Right lobe of liver (tissue), 4 donors: ENCODE measurements at regions not wholly inside any gene's neighbourhood (a gene's known extent, or its start where the extent isn't known, plus 50 kb on each side); places are given as distances from the start of the nearest gene placed in this dataset.

Experiments
- POLR2A ChIP-seq: fragments of 450-650 bp; IDR thresholded peaks from one replicate; pipeline ENCODE4 v1.6.1; 2017; ENCODE audit warnings: antibody characterized with exemption, mild to moderate bottlenecking
- TF ChIP-seq, protein P1 (sequence below), 4 donors: fragments of 200-600 bp in 3 of 4; fragments of 450-650 bp in 1 of 4; IDR thresholded peaks; one replicate each; pipeline versions ENCODE4 v1.5.1 to v1.8.0; 2016 to 2022; ENCODE audit warnings: antibody characterized with exemption in 4 of 4, mild to moderate bottlenecking in 2 of 4
- donor health status: DM: no; HTN: no; CAD: no.
- donor health status: DM: no; HTN: no; CAD: no.
- donor health status: DM: no; HTN: yes; CAD: no.

DNA sequence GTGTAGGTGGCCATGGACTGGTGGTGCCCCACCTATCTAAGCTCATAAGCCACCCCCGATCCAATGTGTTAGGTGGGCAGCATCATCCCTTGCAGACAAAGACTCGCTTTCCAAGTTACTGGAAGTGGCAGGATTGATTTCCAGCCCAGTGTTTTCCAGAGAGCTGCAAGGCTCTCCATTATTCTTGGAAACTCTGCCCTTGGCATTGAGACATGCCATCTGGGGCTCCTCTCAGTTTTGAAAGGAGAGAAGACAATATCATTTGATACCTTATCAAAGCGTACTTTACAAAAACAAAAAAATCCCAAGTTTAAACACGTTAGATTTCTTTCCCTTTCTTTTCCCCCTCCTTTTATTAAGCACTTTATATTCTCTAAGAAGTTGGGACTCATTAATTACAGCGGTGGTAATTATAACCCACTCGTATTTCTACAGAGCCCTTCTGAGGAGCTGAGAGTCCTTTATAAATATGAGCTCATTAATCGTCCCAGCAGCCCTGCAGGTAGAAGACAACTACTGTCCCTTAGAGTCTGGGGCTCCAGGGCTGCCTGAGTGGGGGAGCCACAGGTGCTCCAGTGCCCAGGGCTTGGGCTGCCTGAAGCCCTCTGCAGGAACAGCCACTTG lies 226.1 kb downstream of the TLE3 start:
- TF ChIP-seq, protein P1, sequence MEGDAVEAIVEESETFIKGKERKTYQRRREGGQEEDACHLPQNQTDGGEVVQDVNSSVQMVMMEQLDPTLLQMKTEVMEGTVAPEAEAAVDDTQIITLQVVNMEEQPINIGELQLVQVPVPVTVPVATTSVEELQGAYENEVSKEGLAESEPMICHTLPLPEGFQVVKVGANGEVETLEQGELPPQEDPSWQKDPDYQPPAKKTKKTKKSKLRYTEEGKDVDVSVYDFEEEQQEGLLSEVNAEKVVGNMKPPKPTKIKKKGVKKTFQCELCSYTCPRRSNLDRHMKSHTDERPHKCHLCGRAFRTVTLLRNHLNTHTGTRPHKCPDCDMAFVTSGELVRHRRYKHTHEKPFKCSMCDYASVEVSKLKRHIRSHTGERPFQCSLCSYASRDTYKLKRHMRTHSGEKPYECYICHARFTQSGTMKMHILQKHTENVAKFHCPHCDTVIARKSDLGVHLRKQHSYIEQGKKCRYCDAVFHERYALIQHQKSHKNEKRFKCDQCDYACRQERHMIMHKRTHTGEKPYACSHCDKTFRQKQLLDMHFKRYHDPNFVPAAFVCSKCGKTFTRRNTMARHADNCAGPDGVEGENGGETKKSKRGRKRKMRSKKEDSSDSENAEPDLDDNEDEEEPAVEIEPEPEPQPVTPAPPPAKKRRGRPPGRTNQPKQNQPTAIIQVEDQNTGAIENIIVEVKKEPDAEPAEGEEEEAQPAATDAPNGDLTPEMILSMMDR (IDR thresholded peaks at IDR 0.05), result no peak
- TF ChIP-seq POLR2A, result no peak
